ENCODE measurements at regions not wholly inside any gene's neighbourhood (a gene's known extent, or its start where the extent isn't known, plus 50 kb on each side); places are given as distances from the start of the nearest gene placed in this dataset.

- Mint-ChIP-seq H3K4me1 (ENCODE audit: low read depth) (no peaks in the 10 kb centered on the region), H3K27me3 (ENCODE audit: low read depth) (no peaks in the 10 kb centered on the region), H3K4me3 (no peak overlapping the region), H3K27ac (no peak overlapping the region), H3K36me3 (ENCODE audit: low read depth) (no peaks in the 10 kb centered on the region), H3K9me3 (ENCODE audit: insufficient read depth) (no peaks in the 10 kb centered on the region)
- DNase-seq (no peak), ATAC-seq (no peak)
- ChIA-PET CTCF (interaction anchor here (0.9 kb wide), 1 partner anchor 32 kb away, joined by 3 read pairs; no protein-coding TSS in a partner anchor), POLR2A (no interaction called here)
Observed at GRCh38 chr6:78487401-78487800, 379.9 kb upstream of the IRAK1BP1 start.

GRCh38 chr6:78489874-78490273 lies 377.5 kb upstream of the IRAK1BP1 start:
- no peak for ATAC-seq
- CTCF ChIA-PET, result no interaction called here

GRCh38 chr6:78492351-78493017 lies 374.9 kb upstream of the IRAK1BP1 start:
- ChIA-PET CTCF (no interaction called here), POLR2A (no interaction called here)
- Mint-ChIP-seq H3K9me3 (ENCODE audit: insufficient read depth) (no peaks in the 10 kb centered on the region), H3K27me3 (ENCODE audit: low read depth) (no peaks in the 10 kb centered on the region), H3K4me3 (no peak overlapping the region), H3K27ac (no peak overlapping the region), H3K4me1 (ENCODE audit: low read depth) (no peaks in the 10 kb centered on the region), H3K36me3 (ENCODE audit: low read depth) (no peaks in the 10 kb centered on the region)
- ATAC-seq, result no peak
- DNase-seq, result no peak

More at GRCh38 chr6:78489874-78490273, 377.5 kb upstream of the IRAK1BP1 start:
- Mint-ChIP-seq H3K4me3 (no peak overlapping the region), H3K27me3 (ENCODE audit: low read depth) (no peaks in the 10 kb centered on the region), H3K36me3 (ENCODE audit: low read depth) (no peaks in the 10 kb centered on the region), H3K27ac (no peak overlapping the region), H3K4me1 (ENCODE audit: low read depth) (no peaks in the 10 kb centered on the region), H3K9me3 (ENCODE audit: insufficient read depth) (no peaks in the 10 kb centered on the region)
- DNase-seq, result no peak
- POLR2A ChIA-PET, result no interaction called here

- no peak overlapping the region for H3K27ac Mint-ChIP-seq
- H3K4me1 Mint-ChIP-seq (ENCODE audit: low read depth), result no peaks in the 10 kb centered on the region
- no peaks in the 10 kb centered on the region for H3K36me3 Mint-ChIP-seq (ENCODE audit: low read depth)
- no peak for ATAC-seq
- DNase-seq, result no peak
- H3K27me3 Mint-ChIP-seq (ENCODE audit: low read depth), result no peaks in the 10 kb centered on the region
- H3K4me3 Mint-ChIP-seq, result no peak overlapping the region
- POLR2A ChIA-PET, result no interaction called here
- CTCF ChIA-PET, result no interaction called here
- H3K9me3 Mint-ChIP-seq (ENCODE audit: insufficient read depth), result peaks cover 4% of the 10 kb centered on the region
Observed at GRCh38 chr6:78500299-78501089, 366.9 kb upstream of the IRAK1BP1 start.

- ChIA-PET POLR2A (no interaction called here), CTCF (no interaction called here)
- DNase-seq (no peak), ATAC-seq (no peak)
- H3K4me1 Mint-ChIP-seq (ENCODE audit: low read depth), result no peaks in the 10 kb centered on the region
- H3K36me3 Mint-ChIP-seq (ENCODE audit: low read depth), result no peaks in the 10 kb centered on the region
- no peaks in the 10 kb centered on the region for H3K27me3 Mint-ChIP-seq (ENCODE audit: low read depth)
- peaks cover 4% of the 10 kb centered on the region for H3K9me3 Mint-ChIP-seq (ENCODE audit: insufficient read depth)
- no peak overlapping the region for H3K4me3 Mint-ChIP-seq
- H3K27ac Mint-ChIP-seq, result no peak overlapping the region
Observed at GRCh38 chr6:78502386-78502887, 364.9 kb upstream of the IRAK1BP1 start.

- ChIA-PET POLR2A (no interaction called here), CTCF (no interaction called here)
- Mint-ChIP-seq H3K4me1 (ENCODE audit: low read depth) (no peaks in the 10 kb centered on the region), H3K36me3 (ENCODE audit: low read depth) (no peaks in the 10 kb centered on the region), H3K27ac (no peak overlapping the region), H3K27me3 (ENCODE audit: low read depth) (no peaks in the 10 kb centered on the region), H3K4me3 (no peak overlapping the region), H3K9me3 (ENCODE audit: insufficient read depth) (peaks cover under 1% of the 10 kb centered on the region)
- no peak for DNase-seq
- ATAC-seq, result no peak
Observed at GRCh38 chr6:78505178-78505577, 362.2 kb upstream of the IRAK1BP1 start.

GRCh38 chr6:78511009-78511408 lies 356.3 kb upstream of the IRAK1BP1 start:
- no peak for DNase-seq
- ATAC-seq, result no peak
- Mint-ChIP-seq H3K4me1 (ENCODE audit: low read depth) (no peaks in the 10 kb centered on the region), H3K4me3 (no peak overlapping the region), H3K27ac (no peak overlapping the region), H3K27me3 (ENCODE audit: low read depth) (no peaks in the 10 kb centered on the region), H3K36me3 (ENCODE audit: low read depth) (no peaks in the 10 kb centered on the region), H3K9me3 (ENCODE audit: insufficient read depth) (no peaks in the 10 kb centered on the region)
- ChIA-PET POLR2A (no interaction called here), CTCF (no interaction called here)

GRCh38 chr6:78513856-78514255 lies 353.5 kb upstream of the IRAK1BP1 start:
- CTCF ChIA-PET, result no interaction called here
- H3K4me1 Mint-ChIP-seq (ENCODE audit: low read depth), result no peaks in the 10 kb centered on the region
- DNase-seq (no peak), ATAC-seq (no peak)
- no peak overlapping the region for H3K27ac Mint-ChIP-seq
- no peaks in the 10 kb centered on the region for H3K27me3 Mint-ChIP-seq (ENCODE audit: low read depth)
- no peaks in the 10 kb centered on the region for H3K9me3 Mint-ChIP-seq (ENCODE audit: insufficient read depth)
- no peaks in the 10 kb centered on the region for H3K36me3 Mint-ChIP-seq (ENCODE audit: low read depth)
- POLR2A ChIA-PET, result no interaction called here
- H3K4me3 Mint-ChIP-seq, result no peak overlapping the region

GRCh38 chr6:78515271-78515670 lies 352.1 kb upstream of the IRAK1BP1 start:
- no peaks in the 10 kb centered on the region for H3K4me1 Mint-ChIP-seq (ENCODE audit: low read depth)
- no peak overlapping the region for H3K27ac Mint-ChIP-seq
- no peaks in the 10 kb centered on the region for H3K27me3 Mint-ChIP-seq (ENCODE audit: low read depth)
- CTCF ChIA-PET, result no interaction called here
- ATAC-seq (no peak), DNase-seq (no peak)
- no peak overlapping the region for H3K4me3 Mint-ChIP-seq
- no peaks in the 10 kb centered on the region for H3K36me3 Mint-ChIP-seq (ENCODE audit: low read depth)
- POLR2A ChIA-PET, result no interaction called here
- H3K9me3 Mint-ChIP-seq (ENCODE audit: insufficient read depth), result no peaks in the 10 kb centered on the region

GRCh38 chr6:78517399-78517798 lies 350.0 kb upstream of the IRAK1BP1 start:
- no peaks in the 10 kb centered on the region for H3K4me1 Mint-ChIP-seq (ENCODE audit: low read depth)
- CTCF ChIA-PET, result no interaction called here
- ATAC-seq, result no peak

GRCh38 chr6:78523622-78524021 lies 343.7 kb upstream of the IRAK1BP1 start:
- Mint-ChIP-seq H3K27ac (no peak overlapping the region), H3K36me3 (ENCODE audit: low read depth) (no peaks in the 10 kb centered on the region), H3K9me3 (ENCODE audit: insufficient read depth) (no peaks in the 10 kb centered on the region), H3K27me3 (ENCODE audit: low read depth) (no peaks in the 10 kb centered on the region), H3K4me3 (no peak overlapping the region), H3K4me1 (ENCODE audit: low read depth) (no peaks in the 10 kb centered on the region)
- CTCF ChIA-PET, result no interaction called here
- DNase-seq (no peak), ATAC-seq (no peak)
- POLR2A ChIA-PET, result no interaction called here

More at GRCh38 chr6:78517399-78517798, 350.0 kb upstream of the IRAK1BP1 start:
- H3K9me3 Mint-ChIP-seq (ENCODE audit: insufficient read depth), result no peaks in the 10 kb centered on the region
- no peak overlapping the region for H3K4me3 Mint-ChIP-seq
- H3K36me3 Mint-ChIP-seq (ENCODE audit: low read depth), result no peaks in the 10 kb centered on the region
- DNase-seq, result no peak
- no peak overlapping the region for H3K27ac Mint-ChIP-seq
- no peaks in the 10 kb centered on the region for H3K27me3 Mint-ChIP-seq (ENCODE audit: low read depth)
- POLR2A ChIA-PET, result no interaction called here

- POLR2A ChIA-PET, result no interaction called here
- Mint-ChIP-seq H3K9me3 (ENCODE audit: insufficient read depth) (no peaks in the 10 kb centered on the region), H3K36me3 (ENCODE audit: low read depth) (no peaks in the 10 kb centered on the region), H3K27me3 (ENCODE audit: low read depth) (no peaks in the 10 kb centered on the region), H3K4me1 (ENCODE audit: low read depth) (no peaks in the 10 kb centered on the region), H3K27ac (no peak overlapping the region), H3K4me3 (no peak overlapping the region)
- CTCF ChIA-PET, result no interaction called here
- ATAC-seq (no peak), DNase-seq (no peak)
Observed at GRCh38 chr6:78525976-78526375, 341.4 kb upstream of the IRAK1BP1 start.

Data from activated CD8-positive, alpha-beta T cell treated with anti-CD3 and anti-CD28 coated beads, Interleukin-2, amount 10 ng/mL, durations not matched to agents 7 days and 5 days (primary cell).